ENCODE measurements at regions not wholly inside any gene's neighbourhood (a gene's known extent, or its start where the extent isn't known, plus 50 kb on each side); places are given as distances from the start of the nearest gene placed in this dataset.

DNA sequence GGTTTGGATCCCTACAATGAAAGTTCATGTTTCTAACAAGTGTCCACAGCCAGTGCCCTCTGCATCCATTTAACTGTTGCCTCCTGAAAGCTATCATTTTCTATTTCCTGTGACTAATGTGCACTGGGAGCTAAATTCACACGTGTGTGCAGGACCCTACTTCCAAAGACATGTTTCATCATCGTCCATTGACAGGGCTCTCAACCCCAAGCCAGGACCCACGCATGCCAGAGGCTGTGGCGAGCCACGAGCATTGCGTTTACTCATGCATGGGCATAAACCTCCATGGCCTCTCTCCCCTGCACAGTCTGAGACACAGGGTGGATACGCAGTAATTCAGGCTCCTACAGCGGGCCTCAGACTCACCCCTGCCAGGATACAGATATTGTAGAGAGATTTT is 153.2 kb downstream of the MAFB start:
- TF ChIP-seq POLR2AphosphoS5 (IDR thresholded peaks at IDR 0.05; ENCODE audit: insufficient read depth, low read depth, low read length), result no peak
- no peak for TF ChIP-seq MYC (IDR thresholded peaks at IDR 0.05; ENCODE audit: low read depth, low read length)
- no peak for TF ChIP-seq CTCF (IDR thresholded peaks at IDR 0.05; ENCODE audit: extremely low read depth in 1 of 2, insufficient read depth in 1 of 2, low read depth in 1 of 2, low read length in 2 of 2)
